HG03571 (cell line): ENCODE measurements at regions not wholly inside any gene's neighbourhood (a gene's known extent, or its start where the extent isn't known, plus 50 kb on each side); places are given as distances from the start of the nearest gene placed in this dataset.

Experiments
- ATAC-seq: cut with Tn5 transposase; IDR thresholded peaks from one replicate; pipeline ENCODE4 v1.9.1; 2021; ENCODE audit not compliant: unreplicated experiment

- ATAC-seq, result no peak
Observed at GRCh38 chr3:46091741-46092701, 64.7 kb upstream of the XCR1 start.

GRCh38 chr3:46091046-46091445 lies 63.8 kb upstream of the XCR1 start:
- ATAC-seq, result no peak

- ATAC-seq, result no peak
Observed at GRCh38 chr3:46090161-46090591, 62.9 kb upstream of the XCR1 start.

GRCh38 chr3:46089237-46090011 lies 62.1 kb upstream of the XCR1 start:
- peak; percentile 67 for ATAC-seq

GRCh38 chr3:46087871-46088270 lies 60.6 kb upstream of the XCR1 start:
- no peak for ATAC-seq

- ATAC-seq, result no peak
Observed at GRCh38 chr3:46086986-46087385, 59.7 kb upstream of the XCR1 start.

GRCh38 chr3:46086083-46086437 lies 58.8 kb upstream of the XCR1 start:
- ATAC-seq, result no peak

GRCh38 chr3:46085421-46086082 lies 58.3 kb upstream of the XCR1 start:
- no peak for ATAC-seq

- ATAC-seq, result no peak
Observed at GRCh38 chr3:46083956-46084355, 56.7 kb upstream of the XCR1 start.

GRCh38 chr3:46082849-46083248 lies 55.6 kb upstream of the XCR1 start:
- ATAC-seq, result no peak

- ATAC-seq, result no peak
Observed at GRCh38 chr3:46082021-46082420, 54.7 kb upstream of the XCR1 start.

- ATAC-seq, result no peak
Observed at GRCh38 chr3:46080969-46081345, 53.7 kb upstream of the XCR1 start.

GRCh38 chr3:46080124-46080968 lies 53.1 kb upstream of the XCR1 start:
- ATAC-seq, result no peak

GRCh38 chr3:46078712-46079400 lies 51.6 kb upstream of the XCR1 start:
- ATAC-seq, result peak; percentile 88
